ENCODE measurements at regions not wholly inside any gene's neighbourhood (a gene's known extent, or its start where the extent isn't known, plus 50 kb on each side); places are given as distances from the start of the nearest gene placed in this dataset.

DNA sequence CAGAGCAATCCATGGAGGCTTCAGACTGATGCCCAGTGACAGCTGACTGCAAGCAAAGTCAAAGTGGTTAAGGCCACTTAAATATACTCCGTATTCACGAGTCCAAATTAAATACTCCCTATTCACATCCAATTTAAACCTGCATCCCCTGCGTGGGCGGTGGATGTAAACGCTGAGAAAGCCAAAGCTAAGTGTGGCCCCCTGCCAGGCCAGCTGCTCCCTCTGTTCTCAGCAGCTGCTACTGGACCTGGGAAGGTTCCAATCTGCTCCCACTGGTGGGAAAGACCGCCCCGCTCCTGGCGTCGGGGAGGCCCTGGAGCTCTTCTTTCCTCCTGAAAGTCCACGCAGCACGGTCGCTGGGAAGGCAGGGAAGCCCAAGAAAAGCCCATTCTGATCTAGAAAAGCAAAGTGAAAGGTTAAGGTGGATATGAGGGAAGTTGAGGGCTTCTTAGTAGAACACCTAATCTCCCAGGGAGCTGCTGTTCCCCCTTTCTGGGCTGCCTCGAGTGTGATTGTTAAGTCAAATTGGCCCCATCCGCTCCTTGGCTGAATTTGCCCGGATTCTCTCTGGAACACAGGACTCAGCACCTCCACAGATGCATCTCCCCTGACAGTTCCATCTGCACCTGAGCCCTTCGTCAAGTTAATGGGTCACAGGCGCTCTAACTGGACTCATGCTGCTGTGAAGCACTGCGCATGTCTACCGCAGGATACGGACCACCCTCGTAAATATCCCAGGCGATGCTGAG is 205.5 kb downstream of the USP12 start:
- peak; percentile 47 for DNase-seq

DNA sequence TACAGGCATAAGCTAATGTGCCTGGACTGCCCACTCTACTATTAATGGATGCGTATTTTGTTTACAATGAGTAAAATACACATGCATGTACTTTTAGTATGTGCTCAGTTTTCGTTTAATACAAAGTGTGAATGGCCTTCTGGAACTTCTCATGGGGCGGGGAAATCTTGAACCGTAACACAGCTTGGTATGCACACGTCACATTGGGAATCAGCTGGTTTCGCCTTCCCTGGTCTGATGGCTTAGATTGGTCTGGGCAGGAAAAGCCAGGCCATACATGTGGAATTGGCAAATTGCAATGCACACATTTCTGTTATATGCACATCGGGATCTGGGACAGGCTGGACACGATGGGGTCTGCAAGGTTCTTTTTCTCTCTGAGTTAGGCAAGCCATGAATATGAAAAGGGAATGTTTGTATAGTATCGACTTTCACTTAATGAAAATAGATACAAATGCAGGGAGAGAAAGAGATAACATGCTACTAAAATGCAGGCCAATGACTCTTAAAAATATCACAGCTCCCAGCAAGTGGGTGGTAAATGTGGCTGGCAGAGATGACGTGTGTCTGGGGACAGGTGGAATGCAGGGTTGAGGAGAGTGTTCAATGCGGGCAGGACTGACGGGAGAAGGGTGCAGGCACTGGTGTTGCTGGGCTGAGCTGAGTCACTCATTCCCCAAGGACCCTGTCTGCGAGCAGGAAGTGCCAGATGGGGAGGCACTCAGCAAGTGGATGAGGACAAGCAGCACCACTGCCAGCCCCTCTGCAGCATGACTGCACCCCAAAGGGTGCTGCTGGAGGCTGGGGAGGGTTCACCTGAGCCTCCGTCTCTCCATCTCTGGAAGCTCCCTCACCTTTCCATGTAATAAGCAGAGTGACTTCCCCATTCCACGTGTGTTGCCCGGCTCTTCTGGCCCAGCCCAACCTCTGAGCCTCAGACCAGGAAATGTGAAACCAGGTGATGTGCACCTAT is 204.0 kb upstream of the GPR12 start:
- DNase-seq = peak; percentile 54

DNA sequence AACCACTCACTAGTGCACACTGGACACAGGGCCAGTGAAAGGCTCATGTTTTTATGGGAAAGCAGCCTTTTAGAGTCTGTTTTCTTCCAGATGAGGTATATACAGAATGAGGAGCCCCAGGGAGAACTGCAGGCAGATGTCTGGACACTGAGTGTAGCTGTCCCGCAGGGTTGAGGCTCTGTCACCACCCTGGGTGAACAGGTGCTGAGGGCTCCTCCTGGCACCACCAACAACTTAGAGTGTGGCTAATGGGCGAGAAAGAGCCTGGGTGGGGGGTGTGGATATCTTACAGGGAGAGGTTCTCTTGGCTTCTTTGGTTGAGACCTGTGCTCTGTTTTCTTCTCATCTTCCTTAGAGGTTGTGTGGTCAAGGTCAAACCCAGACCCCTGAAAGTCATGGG is 202.1 kb upstream of the GPR12 start:
- no peak for DNase-seq

DNA sequence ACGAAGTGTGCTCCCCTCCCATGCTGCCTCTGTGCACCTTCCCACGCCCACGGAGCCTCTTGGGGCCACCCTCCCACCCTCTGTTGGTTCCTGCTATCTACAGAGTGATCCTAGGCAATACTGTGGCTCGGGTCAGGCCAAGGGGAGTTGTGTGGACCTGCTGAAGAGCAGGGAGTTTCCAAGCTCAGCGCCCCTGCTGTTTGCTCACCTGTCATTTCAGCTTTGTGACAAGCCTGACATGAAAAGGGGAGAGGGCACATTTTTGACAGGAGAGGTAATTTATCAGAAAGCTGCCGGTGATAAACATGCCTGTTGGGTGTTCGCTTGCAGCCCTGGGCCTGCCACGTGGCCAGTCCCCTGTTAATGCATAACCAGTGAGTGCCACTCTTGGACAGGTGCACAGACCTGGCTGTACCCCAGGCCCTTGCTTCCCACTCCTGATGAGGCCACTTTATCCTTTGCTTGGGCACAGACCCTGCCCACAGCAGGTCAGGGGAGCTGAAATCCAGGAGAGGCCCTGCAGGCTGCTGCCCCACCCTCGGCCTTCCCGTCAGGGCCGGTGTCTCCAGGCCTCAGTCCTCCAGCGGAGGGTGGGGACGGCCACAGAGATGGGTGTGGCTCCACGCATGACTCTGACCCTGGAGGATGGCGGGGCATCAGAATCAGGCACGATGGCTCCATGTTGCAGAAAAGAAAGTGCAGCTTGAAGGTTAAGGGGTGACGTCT is 201.5 kb upstream of the GPR12 start:
- peak; percentile 77 for DNase-seq

DNA sequence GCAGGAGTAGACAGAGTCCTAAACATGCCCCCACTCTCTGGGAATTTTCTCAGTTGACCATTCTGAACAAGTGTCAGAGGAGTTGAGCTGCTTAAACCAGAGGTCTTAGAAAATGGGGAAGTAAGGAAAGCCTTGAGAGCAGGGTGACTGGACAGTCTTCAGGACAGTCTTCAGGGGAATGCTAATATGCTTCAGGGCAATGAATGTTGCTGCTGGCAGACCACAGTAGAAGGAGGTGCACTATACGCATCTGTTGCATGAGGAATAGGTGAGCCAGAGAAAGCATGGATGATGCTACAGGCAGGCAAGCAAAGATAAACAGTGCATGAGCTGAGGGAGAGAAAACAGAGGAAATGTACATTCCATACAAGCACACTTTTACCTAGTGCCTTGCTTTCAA is 196.6 kb upstream of the GPR12 start:
- DNase-seq = no peak

DNA sequence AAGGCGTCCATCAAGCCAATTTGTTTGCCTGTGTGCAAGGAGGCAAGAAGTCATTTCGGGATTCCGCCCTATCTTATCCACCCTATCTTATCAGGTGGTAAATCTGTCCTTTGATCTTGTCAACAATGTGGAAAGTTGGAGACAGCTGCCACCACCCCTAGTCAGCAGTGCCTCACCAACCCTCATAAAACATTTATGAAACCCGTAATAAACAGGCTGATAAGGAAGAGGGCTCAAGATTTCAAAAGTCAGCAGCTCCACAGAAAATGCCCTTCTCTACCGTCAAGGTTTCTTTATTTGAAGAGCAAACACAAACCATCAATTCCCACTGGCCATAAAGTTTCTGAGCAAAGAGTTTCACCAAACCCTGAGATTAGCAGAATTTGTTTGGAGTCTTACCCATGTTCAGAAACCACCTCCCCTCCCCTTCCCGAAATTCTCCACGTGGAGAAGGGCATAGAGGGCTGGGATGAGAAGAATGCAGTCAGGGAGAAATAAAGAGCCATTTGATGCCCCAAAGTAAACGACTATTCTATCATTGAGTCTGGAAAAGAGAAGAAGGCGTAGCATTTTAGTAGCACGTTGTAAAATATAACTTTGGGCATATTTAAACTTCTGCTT is 196.0 kb upstream of the GPR12 start:
- no peak for DNase-seq

DNA sequence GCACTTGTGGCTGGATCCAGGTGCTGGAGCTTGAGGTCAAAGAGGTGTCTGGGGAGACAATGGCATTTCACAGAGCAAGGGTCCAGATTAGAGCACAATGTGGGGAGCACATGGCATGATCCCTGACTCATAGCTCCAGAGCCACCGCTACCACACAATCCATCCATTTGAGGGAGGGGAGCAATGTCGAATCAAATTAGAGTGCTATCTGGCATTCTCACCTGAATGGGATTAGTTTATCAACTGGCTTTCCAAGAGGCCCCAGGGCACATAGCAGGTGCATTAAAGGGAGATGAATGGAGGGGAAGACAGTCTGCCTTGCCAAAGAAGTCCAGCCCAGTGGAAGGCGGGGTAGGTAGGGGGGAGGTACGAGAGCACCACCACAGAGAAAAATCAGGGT is 194.4 kb upstream of the GPR12 start:
- DNase-seq = no peak

DNA sequence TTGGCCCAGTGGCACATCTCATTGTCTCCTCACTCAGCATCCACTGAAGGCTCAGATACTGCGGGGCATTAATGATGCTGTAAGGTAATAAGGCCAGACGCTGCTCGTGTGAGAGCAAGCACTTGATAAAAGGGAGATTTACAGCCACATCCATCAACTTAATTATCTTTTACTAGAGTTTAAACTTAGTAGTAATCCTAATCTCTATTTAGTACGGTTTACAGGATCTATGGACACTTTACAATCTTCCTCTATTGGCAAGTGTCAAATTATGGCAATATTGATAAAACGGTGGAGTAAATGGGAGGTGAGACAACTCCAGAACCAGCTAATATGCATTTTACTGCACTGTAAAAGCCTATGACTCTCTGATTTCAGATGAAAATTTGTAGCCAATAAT is 192.7 kb upstream of the GPR12 start:
- no peak for DNase-seq

DNA sequence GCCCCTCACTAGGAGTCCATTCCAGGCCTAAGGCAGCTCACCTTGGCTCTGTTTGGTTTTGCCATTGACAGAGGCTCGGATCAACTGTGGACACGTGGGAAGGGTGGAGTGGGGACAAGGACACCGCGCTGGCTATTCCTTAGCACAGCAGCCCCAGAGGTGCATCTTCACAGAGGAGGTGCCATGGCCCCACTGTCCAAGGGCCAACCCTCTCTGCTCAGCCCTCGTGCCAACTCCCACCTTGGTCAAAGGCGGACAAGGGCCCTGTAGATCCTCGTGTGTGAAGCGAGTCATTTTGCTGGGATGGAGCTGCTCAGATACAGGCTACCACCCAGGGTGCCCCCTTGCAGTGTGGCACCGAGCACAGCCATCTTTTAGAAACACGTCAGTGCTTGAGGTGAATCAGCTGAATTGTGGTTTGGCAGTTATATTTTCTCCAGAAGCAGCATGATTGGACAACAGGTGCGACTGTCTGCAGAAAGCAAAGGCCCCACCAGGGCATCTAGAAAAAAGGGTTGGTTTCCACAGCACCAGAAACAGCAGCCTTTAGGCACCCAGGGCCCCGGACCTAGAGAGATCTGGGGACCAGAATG is 192.1 kb upstream of the GPR12 start:
- no peak for DNase-seq

DNA sequence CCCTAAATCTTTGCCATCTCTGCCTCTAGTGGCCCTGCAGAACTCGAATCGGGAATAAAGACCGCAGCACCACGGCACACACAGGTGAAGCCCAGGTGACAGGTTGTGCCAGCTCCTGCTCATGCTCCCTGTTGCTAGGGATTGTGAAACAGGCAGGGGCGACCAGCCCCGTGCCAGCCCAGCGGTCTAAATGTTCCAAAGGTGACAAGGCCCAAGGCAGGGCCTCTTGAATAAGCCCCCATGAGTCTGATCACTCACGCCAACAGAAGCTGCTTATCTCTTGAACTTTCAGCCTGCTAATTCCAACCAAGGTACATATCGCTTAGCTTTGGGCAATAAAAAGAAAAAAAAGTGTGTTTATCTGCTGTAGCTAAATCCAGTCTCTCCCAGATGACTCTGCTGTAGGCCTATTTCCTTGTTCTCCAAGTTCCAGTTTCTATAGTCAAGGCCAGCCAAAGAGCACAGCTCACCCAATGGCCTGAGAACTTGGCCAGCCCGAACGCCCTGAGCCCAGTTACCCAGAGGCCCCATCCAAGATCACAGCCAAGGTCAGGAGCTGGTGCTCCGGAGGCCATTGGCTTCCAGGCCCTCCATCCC is 191.1 kb upstream of the GPR12 start:
- DNase-seq = no peak

DNA sequence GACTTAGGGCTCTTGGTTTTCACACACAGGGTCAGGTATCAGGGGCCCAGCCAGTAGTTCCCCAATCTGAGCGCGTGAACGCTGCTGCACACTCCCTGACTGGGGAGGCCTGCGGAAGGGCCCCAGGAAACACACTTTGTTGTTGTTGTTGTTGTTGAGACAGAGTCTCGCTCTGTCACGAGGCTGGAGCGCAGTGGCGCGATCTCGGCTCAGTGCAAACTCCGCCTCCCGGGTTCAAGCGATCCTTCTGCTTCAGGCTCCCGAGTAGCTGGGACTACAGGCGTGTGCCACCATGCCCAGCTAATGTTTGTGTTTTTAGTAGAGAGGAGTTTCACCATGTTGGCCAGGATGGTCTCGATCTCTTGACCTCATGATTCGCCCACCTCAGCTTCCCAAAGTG is 190.4 kb upstream of the GPR12 start:
- no peak for DNase-seq

DNA sequence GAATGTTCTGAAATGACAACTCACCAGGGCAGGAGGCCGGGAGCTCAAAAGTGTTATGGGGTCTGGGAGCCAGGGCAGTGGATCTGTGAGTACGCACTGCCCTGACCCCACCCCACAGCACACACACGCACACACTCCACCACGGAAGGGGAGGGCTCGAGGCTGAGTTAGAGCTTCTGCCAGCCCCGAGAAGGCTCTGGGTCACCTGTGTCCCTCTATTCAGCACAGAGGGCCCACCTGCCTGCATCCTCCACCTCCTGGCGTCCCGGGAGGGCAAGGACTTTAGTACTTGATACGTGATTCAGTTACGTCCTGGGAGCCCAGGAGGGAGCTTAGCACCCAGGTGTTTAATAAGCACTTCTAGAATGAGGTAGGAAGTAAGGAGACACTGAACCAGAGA is 190.0 kb upstream of the GPR12 start:
- no peak for DNase-seq

DNA sequence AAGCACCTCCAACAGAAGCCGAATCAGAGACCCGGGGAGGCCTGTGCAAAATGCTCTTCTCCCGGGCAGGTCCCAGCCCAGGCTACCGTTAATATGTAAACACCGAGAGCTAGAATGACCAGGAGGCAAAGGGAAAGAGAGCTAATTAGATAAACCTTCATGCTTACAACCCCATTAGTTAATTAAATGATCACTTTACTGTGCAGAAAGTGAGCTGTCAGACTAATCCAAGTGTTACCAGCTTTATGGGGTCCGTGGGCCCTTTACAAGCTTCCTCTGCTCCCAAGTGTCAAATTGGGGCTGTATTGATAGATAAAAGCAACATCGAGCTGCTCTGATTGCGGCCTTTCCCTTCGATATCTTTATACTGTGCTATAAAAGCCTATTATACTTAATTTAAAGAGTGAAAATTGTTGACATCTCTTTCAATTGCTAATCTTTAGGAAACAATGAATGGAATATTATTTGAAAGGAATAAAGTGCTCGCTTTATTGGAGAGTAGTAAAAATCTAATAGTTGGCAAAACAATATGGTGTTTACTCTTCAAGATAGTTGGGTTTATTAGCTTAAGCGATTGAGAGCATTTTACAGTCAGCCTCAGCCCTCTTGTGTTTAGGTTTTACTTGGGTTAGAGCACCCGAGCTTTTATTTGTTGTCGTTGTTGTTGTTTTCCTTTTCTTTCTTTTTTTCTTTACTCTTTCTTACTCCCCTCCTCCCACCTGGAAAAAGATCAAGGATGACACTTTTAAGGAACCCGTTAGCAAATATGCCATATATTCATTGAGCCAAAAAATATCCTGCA is 189.3 kb upstream of the GPR12 start:
- DNase-seq = peak; percentile 94

DNA sequence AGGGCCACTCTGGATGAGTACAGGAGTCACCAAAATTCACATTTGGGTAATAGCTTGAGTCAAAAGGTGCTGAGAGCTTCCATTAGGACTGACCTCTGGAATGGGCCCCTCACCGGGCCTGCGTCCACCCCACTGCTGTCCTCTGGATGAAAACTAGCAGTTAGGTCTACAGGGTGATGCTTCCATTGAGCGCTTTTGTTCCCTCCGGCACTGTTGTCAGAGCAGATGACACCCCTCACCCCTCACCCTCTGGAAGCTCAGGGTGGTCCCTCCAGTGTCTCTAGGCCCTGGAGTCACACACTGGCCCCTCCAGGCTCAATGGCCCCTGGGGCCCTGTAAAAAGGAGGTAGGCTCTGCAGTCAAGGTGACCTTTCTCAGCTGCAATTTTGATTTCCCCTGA is 187.8 kb upstream of the GPR12 start:
- no peak for DNase-seq

DNA sequence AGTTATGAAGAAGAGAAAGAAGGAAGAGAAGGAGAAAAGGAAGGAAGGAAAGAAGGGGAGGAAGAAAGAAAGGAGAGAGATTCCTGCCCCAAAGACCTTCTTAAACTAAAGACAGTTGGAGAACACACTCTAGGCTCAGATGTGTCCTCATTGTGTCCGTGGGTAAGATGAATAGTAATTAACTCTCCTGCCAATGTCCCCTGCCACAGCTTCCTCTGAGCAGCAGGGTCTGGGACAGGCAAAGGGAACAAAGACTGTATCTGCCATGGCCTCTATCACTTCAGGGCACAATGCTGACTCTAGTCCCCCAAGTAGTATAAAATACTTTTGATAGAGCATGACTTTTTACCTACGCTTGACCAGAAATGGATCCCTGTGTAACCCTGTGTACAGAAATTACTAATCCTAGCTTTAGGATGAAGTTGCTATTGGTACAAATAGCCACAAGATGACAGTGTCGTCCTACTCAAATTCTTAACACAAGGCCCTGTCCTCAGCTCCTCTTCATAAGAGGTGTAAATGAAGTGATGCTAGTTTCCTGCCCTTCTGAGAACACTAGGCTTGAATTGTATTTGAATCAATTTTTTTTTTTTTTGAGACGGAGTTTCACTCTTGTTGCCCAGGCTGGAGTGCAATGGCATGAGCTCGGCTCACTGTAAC is 186.2 kb upstream of the GPR12 start:
- peak; percentile 95 for DNase-seq

DNA sequence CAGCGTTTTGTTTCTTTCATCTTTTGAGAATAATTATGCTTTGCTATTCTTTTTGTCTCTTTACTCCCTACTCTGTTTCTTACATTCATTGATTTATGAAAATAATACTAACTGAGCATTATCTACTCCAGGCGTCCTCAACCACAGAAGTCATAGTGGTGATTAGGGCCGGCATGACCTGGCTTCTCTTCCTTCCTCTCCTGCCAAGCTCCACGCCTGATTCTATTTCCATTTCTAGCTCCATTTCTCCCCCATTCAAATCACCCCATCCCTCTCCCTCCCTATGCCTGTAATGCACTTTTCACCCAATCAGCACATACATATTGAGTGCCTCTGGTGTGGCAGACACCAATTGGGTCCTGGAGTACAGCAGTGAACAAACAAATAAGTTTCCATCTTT is 183.2 kb upstream of the GPR12 start:
- no peak for DNase-seq

DNA sequence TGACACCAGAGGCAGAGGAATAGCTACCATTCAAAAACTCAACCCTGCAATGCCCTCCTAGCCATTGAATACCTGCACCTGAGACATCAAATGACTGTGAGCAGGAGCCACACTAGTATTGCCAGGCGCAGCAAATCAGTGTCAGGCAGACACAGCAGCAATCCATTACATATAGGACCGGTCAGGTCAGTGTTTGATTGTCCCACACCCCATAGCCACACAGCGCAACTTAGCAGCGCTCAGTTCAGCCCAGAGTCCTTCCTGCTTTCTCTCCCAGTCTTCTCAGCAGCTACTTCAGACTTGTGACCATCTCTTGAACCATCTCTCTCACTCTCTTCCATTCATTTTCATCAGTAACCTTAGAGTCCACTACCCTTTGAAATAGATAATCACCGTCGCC is 181.6 kb upstream of the GPR12 start:
- DNase-seq = no peak

DNA sequence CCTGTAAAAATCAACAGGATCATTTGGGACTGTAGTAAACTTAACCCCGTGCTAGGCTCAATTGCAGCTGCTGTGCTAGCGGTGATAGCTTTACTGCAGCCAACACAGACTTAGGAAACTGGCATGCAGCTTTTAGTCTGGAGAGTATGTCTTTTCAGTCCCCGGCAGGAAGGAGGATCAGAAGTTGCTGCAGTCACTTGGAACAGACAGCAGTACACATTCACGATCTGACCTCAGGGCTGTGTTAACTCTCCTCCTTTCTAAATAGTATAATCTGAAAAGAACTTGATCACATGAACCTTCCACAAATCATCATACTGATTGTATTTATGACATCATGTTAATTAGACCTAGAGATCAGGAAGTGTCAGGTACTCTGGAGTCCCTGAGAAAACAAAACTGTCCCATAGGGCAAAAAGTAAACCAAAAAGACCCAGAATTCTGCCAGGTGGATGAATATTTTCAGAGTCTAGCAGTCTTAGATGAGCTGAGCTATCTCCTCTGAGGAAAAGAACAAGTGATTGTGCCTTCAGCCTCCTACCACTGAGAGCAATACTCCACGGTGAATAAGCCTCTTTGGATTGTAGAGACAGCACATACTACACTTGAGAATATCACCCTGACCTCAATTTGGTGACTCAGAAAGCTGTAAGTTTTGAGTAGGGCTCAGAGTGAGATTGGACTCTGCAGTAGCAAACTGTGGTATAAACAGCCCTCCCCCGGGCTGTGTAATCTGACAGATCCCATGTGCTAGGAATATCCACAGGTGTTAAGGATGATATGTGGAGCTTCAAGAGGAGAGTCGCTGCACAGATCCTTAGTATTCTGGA is 181.0 kb upstream of the GPR12 start:
- no peak for DNase-seq

DNA sequence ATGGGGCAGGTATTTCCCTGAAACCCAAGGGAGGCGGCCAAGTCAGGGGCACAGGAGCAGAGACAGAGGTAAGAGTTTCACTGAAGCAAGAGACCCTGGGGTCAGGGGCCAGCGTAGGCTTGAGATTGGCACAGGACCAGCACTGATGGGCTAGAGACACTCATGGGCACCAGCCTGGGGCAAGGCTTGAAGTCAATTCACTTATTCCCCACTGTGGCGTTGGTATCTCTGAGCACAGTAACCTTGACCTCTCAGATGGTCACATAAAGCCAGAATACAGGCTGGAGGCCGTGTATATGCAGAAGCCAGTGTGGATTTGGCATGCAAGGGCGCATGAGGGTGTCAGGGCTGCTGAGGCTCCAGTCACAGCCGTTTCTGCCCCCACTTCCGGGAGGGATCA is 173.5 kb upstream of the GPR12 start:
- DNase-seq = no peak

DNA sequence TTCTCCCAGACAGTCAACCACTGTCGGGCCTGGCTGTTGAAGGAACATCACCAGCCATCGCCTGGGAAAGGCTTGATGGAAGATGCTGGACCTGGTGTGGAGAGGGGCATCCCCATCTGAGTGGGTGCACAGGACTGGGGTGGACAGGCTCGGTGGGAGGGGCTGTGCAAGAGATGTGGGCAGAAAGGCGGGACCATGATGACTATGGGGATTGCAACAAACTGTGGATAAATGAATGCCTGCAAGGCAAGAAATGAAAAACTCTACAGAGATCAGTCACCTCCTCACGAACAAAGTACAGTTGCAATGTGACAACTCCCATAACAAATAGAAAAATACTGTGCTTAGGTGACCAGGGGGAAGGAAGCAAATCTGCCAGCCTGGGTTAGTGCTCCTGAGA is 171.9 kb upstream of the GPR12 start:
- DNase-seq = no peak

All from NCI-H748 treated with DMSO at 0.1 percent for 48 hours (cell line).